GM19372 (cell line): ENCODE measurements at regions not wholly inside any gene's neighbourhood (a gene's known extent, or its start where the extent isn't known, plus 50 kb on each side); places are given as distances from the start of the nearest gene placed in this dataset.
"Not testable (repeated sequence)": the region's sequence is repeated elsewhere in the genome, so short reads cannot be mapped to it uniquely, and the experiment has no call there.

Experiments used
- ATAC-seq: cut with Tn5 transposase; IDR thresholded peaks from one replicate; pipeline ENCODE4 v1.9.1; 2021; ENCODE audit warnings: mild to moderate bottlenecking, low read depth, moderate library complexity; ENCODE audit not compliant: unreplicated experiment

GRCh38 chr15:53046153-53046790 lies 256.1 kb upstream of the ONECUT1 start:
- ATAC-seq, result no peak

GRCh38 chr15:53038655-53038941 lies 248.5 kb upstream of the ONECUT1 start:
- ATAC-seq, result no peak

- ATAC-seq, result no peak
Observed at GRCh38 chr15:53037904-53038654, 247.9 kb upstream of the ONECUT1 start.

- ATAC-seq, result no peak
Observed at GRCh38 chr15:53036641-53037040, 246.5 kb upstream of the ONECUT1 start.

- no peak for ATAC-seq
Observed at GRCh38 chr15:53034767-53035245, 244.7 kb upstream of the ONECUT1 start.

- no peak for ATAC-seq
Observed at GRCh38 chr15:53033709-53034108, 243.6 kb upstream of the ONECUT1 start.

GRCh38 chr15:53031469-53031868 lies 241.3 kb upstream of the ONECUT1 start:
- no peak for ATAC-seq

- ATAC-seq, result no peak
Observed at GRCh38 chr15:53022788-53023187, 232.7 kb upstream of the ONECUT1 start.

GRCh38 chr15:53013329-53013728 lies 223.2 kb upstream of the ONECUT1 start:
- no peak for ATAC-seq

- ATAC-seq, result not testable (repeated sequence)
Observed at GRCh38 chr15:53011779-53012178, 221.6 kb upstream of the ONECUT1 start.

- no peak for ATAC-seq
Observed at GRCh38 chr15:53009093-53009492, 219.0 kb upstream of the ONECUT1 start.

- ATAC-seq, result no peak
Observed at GRCh38 chr15:53000409-53000808, 210.3 kb upstream of the ONECUT1 start.

- ATAC-seq, result no peak
Observed at GRCh38 chr15:52997123-52997522, 207.0 kb upstream of the ONECUT1 start.

- no peak for ATAC-seq
Observed at GRCh38 chr15:52994290-52994689, 204.2 kb upstream of the ONECUT1 start.

GRCh38 chr15:52984507-52984906 lies 194.4 kb upstream of the ONECUT1 start:
- no peak for ATAC-seq

- ATAC-seq, result no peak
Observed at GRCh38 chr15:52980446-52980845, 190.3 kb upstream of the ONECUT1 start.

- ATAC-seq, result no peak
Observed at GRCh38 chr15:52976516-52977075, 186.5 kb upstream of the ONECUT1 start.

GRCh38 chr15:52975941-52976449 lies 185.9 kb upstream of the ONECUT1 start:
- ATAC-seq, result no peak

- ATAC-seq, result no peak
Observed at GRCh38 chr15:52963865-52964264, 173.7 kb upstream of the ONECUT1 start.

GRCh38 chr15:52960283-52960682 lies 170.1 kb upstream of the ONECUT1 start:
- ATAC-seq, result no peak

- ATAC-seq, result no peak
Observed at GRCh38 chr15:52943746-52944145, 153.6 kb upstream of the ONECUT1 start.

- ATAC-seq, result no peak
Observed at GRCh38 chr15:52936489-52936888, 146.4 kb upstream of the ONECUT1 start.
